ENCODE measurements at regions not wholly inside any gene's neighbourhood (a gene's known extent, or its start where the extent isn't known, plus 50 kb on each side); places are given as distances from the start of the nearest gene placed in this dataset.

DNA sequence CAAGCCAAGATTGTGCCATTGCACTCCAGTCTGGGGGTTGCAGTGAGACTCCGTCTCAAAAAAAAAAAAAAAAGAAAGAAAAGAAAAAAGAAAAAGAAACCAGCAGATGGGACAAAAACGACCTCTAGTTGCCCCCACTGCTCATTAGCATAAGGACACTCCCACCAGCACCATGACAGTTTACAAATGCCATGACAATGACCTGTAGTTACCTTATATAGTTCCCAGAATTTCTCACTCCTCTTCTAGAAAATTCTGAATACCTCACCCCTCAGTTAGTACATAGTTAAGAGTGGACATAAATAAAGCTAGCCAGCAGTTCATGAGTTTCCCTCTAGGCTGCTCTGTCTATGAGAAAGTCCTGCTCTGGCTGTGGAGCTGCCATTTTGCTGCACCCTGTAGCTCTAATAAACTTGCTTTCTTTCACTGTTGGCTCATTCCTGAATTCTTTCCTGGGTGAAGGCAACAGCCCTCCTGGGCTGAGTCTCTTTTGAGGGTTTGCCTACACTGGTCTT lies 276.8 kb upstream of the AKR1E2 start:
- TF ChIP-seq, protein P1, sequence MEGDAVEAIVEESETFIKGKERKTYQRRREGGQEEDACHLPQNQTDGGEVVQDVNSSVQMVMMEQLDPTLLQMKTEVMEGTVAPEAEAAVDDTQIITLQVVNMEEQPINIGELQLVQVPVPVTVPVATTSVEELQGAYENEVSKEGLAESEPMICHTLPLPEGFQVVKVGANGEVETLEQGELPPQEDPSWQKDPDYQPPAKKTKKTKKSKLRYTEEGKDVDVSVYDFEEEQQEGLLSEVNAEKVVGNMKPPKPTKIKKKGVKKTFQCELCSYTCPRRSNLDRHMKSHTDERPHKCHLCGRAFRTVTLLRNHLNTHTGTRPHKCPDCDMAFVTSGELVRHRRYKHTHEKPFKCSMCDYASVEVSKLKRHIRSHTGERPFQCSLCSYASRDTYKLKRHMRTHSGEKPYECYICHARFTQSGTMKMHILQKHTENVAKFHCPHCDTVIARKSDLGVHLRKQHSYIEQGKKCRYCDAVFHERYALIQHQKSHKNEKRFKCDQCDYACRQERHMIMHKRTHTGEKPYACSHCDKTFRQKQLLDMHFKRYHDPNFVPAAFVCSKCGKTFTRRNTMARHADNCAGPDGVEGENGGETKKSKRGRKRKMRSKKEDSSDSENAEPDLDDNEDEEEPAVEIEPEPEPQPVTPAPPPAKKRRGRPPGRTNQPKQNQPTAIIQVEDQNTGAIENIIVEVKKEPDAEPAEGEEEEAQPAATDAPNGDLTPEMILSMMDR (IDR thresholded peaks at IDR 0.05), result no peak
- TF ChIP-seq POLR2A (IDR thresholded peaks at IDR 0.05), result no peak

All from thyroid gland (tissue), 4 donors.